ENCODE measurements at regions not wholly inside any gene's neighbourhood (a gene's known extent, or its start where the extent isn't known, plus 50 kb on each side); places are given as distances from the start of the nearest gene placed in this dataset.

GRCh38 chr12:75917083-75917482 is 114.5 kb downstream of the PHLDA1 start (continued):
- TF ChIP-seq MAX (IDR thresholded peaks at IDR 0.05) = no peak
- TF ChIP-seq RAD21 (IDR thresholded peaks at IDR 0.05) = no peak
- no peak for TF ChIP-seq SP1 (IDR thresholded peaks at IDR 0.05)
- TF ChIP-seq GABPA (IDR thresholded peaks at IDR 0.05 in 1 of 2, conservative IDR thresholded peaks at IDR 0.05 in 1 of 2) = no peak
- no peak for TF ChIP-seq EGR1 (IDR thresholded peaks at IDR 0.05; ENCODE audit: low read depth in 2 of 2)
- no peak for TF ChIP-seq NR2F2 (IDR thresholded peaks at IDR 0.05)
- TF ChIP-seq TAF1 (conservative IDR thresholded peaks at IDR 0.05) = no peak
- no peak for TF ChIP-seq YY1 (IDR thresholded peaks at IDR 0.05)

GRCh38 chr12:75913502-75914351 is 117.8 kb downstream of the PHLDA1 start:
- no peak overlapping the region for H3K9ac ChIP-seq (ENCODE audit: low read depth in 1 of 2, low read length in 2 of 2)
- H3K27me3 ChIP-seq (ENCODE audit: control insufficient read depth in 4 of 4, insufficient read depth in 4 of 4, low read length in 3 of 4) = no peaks in the 10 kb centered on the region
- H3K4me3 ChIP-seq (ENCODE audit: low read depth in 1 of 3, low read length in 3 of 3) = no peak overlapping the region
- WGBS = 89% methylated on average over 5 of the region's 5 CpGs
- H3K27ac ChIP-seq (ENCODE audit: low read depth in 1 of 2, low read length in 2 of 2) = no peak overlapping the region
- no peaks in the 10 kb centered on the region for H3K36me3 ChIP-seq (ENCODE audit: control insufficient read depth in 4 of 4, insufficient read depth in 3 of 4, low read depth in 1 of 4, low read length in 3 of 4)
- DNase-seq (ENCODE audit: low spot score) = no peak
- TF ChIP-seq YY1 (IDR thresholded peaks at IDR 0.05) = no peak
- TF ChIP-seq RXRA (IDR thresholded peaks at IDR 0.05) = no peak
- no peak for TF ChIP-seq FOXA1 (IDR thresholded peaks at IDR 0.05)
- TF ChIP-seq ATF3 (IDR thresholded peaks at IDR 0.05) = no peak
- no peak for TF ChIP-seq MAX (IDR thresholded peaks at IDR 0.05)
- TF ChIP-seq EGR1 (IDR thresholded peaks at IDR 0.05; ENCODE audit: low read depth in 2 of 2) = no peak
- no peak for TF ChIP-seq TAF1 (conservative IDR thresholded peaks at IDR 0.05)
- no peak for TF ChIP-seq ZBTB33 (IDR thresholded peaks at IDR 0.05)
- no peak for TF ChIP-seq RAD21 (IDR thresholded peaks at IDR 0.05)
- no peak for TF ChIP-seq SP1 (IDR thresholded peaks at IDR 0.05)
- no peak for TF ChIP-seq HNF4A (conservative IDR thresholded peaks at IDR 0.05)
- TF ChIP-seq REST (IDR thresholded peaks at IDR 0.05) = no peak
- no peak for TF ChIP-seq FOXA2 (IDR thresholded peaks at IDR 0.05)
- TF ChIP-seq HNF4G (IDR thresholded peaks at IDR 0.05) = no peak
- TF ChIP-seq CTCF (IDR thresholded peaks at IDR 0.05; ENCODE audit: low read depth, low read length, missing input control) = no peak
- TF ChIP-seq JUND (IDR thresholded peaks at IDR 0.05) = no peak
- no peak for TF ChIP-seq NR2F2 (IDR thresholded peaks at IDR 0.05)
- TF ChIP-seq GABPA (IDR thresholded peaks at IDR 0.05 in 1 of 2, conservative IDR thresholded peaks at IDR 0.05 in 1 of 2) = no peak
- peaks cover 5 to 12% (median 10%) of the 10 kb centered on the region in 4 donors for H3K4me1 ChIP-seq (ENCODE audit: control insufficient read depth in 4 of 4, insufficient read depth in 4 of 4, low read length in 3 of 4)
- no peaks in the 10 kb centered on the region for H3K9me3 ChIP-seq (ENCODE audit: control insufficient read depth in 4 of 4, low read length in 3 of 4)

Data from liver (tissue), 8 donors.